ENCODE measurements at regions not wholly inside any gene's neighbourhood (a gene's known extent, or its start where the extent isn't known, plus 50 kb on each side); places are given as distances from the start of the nearest gene placed in this dataset.

- no peaks in the 10 kb centered on the region for H3K9me3 ChIP-seq
- no peak overlapping the region for H3K27ac ChIP-seq
- no peak overlapping the region for H3K4me3 ChIP-seq
- H3K27me3 ChIP-seq (replicated peaks in 1 of 7), result no peaks in the 10 kb centered on the region
- no peaks in the 10 kb centered on the region for H3K4me1 ChIP-seq
- intact Hi-C loops (cut with DNase I; ENCODE audit: low total_unique reads), result no loop called here
- TF ChIP-seq POLR2A (IDR thresholded peaks at IDR 0.05), result no peak
- TF ChIP-seq, protein P1, sequence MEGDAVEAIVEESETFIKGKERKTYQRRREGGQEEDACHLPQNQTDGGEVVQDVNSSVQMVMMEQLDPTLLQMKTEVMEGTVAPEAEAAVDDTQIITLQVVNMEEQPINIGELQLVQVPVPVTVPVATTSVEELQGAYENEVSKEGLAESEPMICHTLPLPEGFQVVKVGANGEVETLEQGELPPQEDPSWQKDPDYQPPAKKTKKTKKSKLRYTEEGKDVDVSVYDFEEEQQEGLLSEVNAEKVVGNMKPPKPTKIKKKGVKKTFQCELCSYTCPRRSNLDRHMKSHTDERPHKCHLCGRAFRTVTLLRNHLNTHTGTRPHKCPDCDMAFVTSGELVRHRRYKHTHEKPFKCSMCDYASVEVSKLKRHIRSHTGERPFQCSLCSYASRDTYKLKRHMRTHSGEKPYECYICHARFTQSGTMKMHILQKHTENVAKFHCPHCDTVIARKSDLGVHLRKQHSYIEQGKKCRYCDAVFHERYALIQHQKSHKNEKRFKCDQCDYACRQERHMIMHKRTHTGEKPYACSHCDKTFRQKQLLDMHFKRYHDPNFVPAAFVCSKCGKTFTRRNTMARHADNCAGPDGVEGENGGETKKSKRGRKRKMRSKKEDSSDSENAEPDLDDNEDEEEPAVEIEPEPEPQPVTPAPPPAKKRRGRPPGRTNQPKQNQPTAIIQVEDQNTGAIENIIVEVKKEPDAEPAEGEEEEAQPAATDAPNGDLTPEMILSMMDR (IDR thresholded peaks at IDR 0.05 in 8 of 11, conservative IDR thresholded peaks at IDR 0.05 in 3 of 11), result no peak
- TF ChIP-seq POLR2AphosphoS5 (IDR thresholded peaks at IDR 0.05), result no peak
- DNase-seq, result no peak
- H3K36me3 ChIP-seq, result no peaks in the 10 kb centered on the region
Measured at GRCh38 chr1:69230208-69230607, 337.5 kb upstream of the LRRC7 start.

GRCh38 chr1:69233463-69233862, 334.3 kb upstream of the LRRC7 start:
- H3K36me3 ChIP-seq, result no peaks in the 10 kb centered on the region
- H3K9me3 ChIP-seq, result no peaks in the 10 kb centered on the region
- no peaks in the 10 kb centered on the region for H3K4me1 ChIP-seq
- no peak for DNase-seq
- no peak overlapping the region for H3K27ac ChIP-seq
- intact Hi-C loops (cut with DNase I; ENCODE audit: low total_unique reads), result no loop called here
- no peak overlapping the region for H3K4me3 ChIP-seq
- TF ChIP-seq, protein P1 (IDR thresholded peaks at IDR 0.05 in 8 of 11, conservative IDR thresholded peaks at IDR 0.05 in 3 of 11), result no peak
- TF ChIP-seq POLR2AphosphoS5 (IDR thresholded peaks at IDR 0.05) (no peak), POLR2A (IDR thresholded peaks at IDR 0.05) (no peak)
- no peaks in the 10 kb centered on the region for H3K27me3 ChIP-seq (replicated peaks in 1 of 7)

DNA sequence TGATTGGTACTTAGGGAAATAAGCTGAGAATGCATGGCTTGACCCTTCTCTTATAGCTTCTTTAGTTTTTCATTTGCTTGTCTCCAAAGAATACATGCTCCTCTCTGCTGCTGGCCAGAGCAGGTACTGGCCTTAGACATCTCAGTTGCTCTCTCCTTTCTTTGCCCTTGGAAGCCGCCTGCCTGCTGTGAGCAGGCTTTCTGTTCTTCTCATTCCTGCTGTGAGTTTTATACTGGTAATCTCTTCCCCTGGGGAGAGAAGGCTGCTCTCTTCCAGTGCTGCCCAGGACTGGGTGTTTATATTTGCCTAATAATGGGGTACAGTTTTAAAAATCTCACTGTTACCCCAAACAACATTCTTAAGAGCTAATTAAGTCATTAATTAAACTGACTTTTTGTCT, 323.5 kb upstream of the LRRC7 start:
- no peaks in the 10 kb centered on the region for H3K27me3 ChIP-seq (replicated peaks in 1 of 7)
- H3K9me3 ChIP-seq, result no peaks in the 10 kb centered on the region
- no peaks in the 10 kb centered on the region for H3K4me1 ChIP-seq
- H3K4me3 ChIP-seq, result no peak overlapping the region
- no peaks in the 10 kb centered on the region for H3K36me3 ChIP-seq
- DNase-seq, result no peak
- intact Hi-C loops (cut with DNase I; ENCODE audit: low total_unique reads), result no loop called here
- 64 to 88% (median 82%) methylated on average over 1 of the region's 1 CpG for WGBS, 5 donors
- no peak overlapping the region for H3K27ac ChIP-seq
- TF ChIP-seq, protein P1 (IDR thresholded peaks at IDR 0.05 in 8 of 11, conservative IDR thresholded peaks at IDR 0.05 in 3 of 11), result no peak
- TF ChIP-seq POLR2A (IDR thresholded peaks at IDR 0.05) (no peak), POLR2AphosphoS5 (IDR thresholded peaks at IDR 0.05) (no peak)

GRCh38 chr1:69246109-69246508, 321.6 kb upstream of the LRRC7 start:
- TF ChIP-seq POLR2A (IDR thresholded peaks at IDR 0.05) (no peak), POLR2AphosphoS5 (IDR thresholded peaks at IDR 0.05) (no peak)
- TF ChIP-seq, protein P1 (IDR thresholded peaks at IDR 0.05 in 8 of 11, conservative IDR thresholded peaks at IDR 0.05 in 3 of 11), result no peak
- no peak for DNase-seq
- no peaks in the 10 kb centered on the region for H3K4me1 ChIP-seq
- no peak overlapping the region for H3K4me3 ChIP-seq
- H3K9me3 ChIP-seq, result no peaks in the 10 kb centered on the region
- intact Hi-C loops (cut with DNase I; ENCODE audit: low total_unique reads), result no loop called here
- 72 to 97% (median 90%) methylated on average over 1 of the region's 1 CpG for WGBS, 5 donors
- H3K27me3 ChIP-seq (replicated peaks in 1 of 7), result no peaks in the 10 kb centered on the region
- no peak overlapping the region for H3K27ac ChIP-seq
- no peaks in the 10 kb centered on the region for H3K36me3 ChIP-seq
